Stimulated activated CD8-positive, alpha-beta memory T cell treated with anti-CD3 and anti-CD28 coated beads, Interleukin-7, amount 100 ng/mL, for 4 hours (primary cell): ENCODE measurements at regions not wholly inside any gene's neighbourhood (a gene's known extent, or its start where the extent isn't known, plus 50 kb on each side); places are given as distances from the start of the nearest gene placed in this dataset.
"Not testable (repeated sequence)": the region's sequence is repeated elsewhere in the genome, so short reads cannot be mapped to it uniquely, and the experiment has no call there.

ENCODE experiments used
- DNase-seq, 2 donors: peaks; one replicate each; pipeline ENCODE4 v3.0.0-alpha.2; 2020; ENCODE audit warnings: low read depth in 2 of 2

- not testable (repeated sequence) for DNase-seq
Observed at GRCh38 chr1:234799021-234799689, 189.2 kb upstream of the IRF2BP2 start.

- not testable (repeated sequence) for DNase-seq
Observed at GRCh38 chr1:234797216-234797615, 187.2 kb upstream of the IRF2BP2 start.

- not testable (repeated sequence) for DNase-seq
Observed at GRCh38 chr1:234796438-234796792, 186.4 kb upstream of the IRF2BP2 start.

GRCh38 chr1:234795711-234796437 lies 185.9 kb upstream of the IRF2BP2 start:
- DNase-seq: not testable (repeated sequence)

GRCh38 chr1:234795007-234795406 lies 185.0 kb upstream of the IRF2BP2 start:
- DNase-seq: not testable (repeated sequence)

GRCh38 chr1:234794452-234794851 lies 184.5 kb upstream of the IRF2BP2 start:
- DNase-seq: not testable (repeated sequence)

- DNase-seq: not testable (repeated sequence)
Observed at GRCh38 chr1:234793924-234794323, 183.9 kb upstream of the IRF2BP2 start.

GRCh38 chr1:234792221-234792864 lies 182.4 kb upstream of the IRF2BP2 start:
- DNase-seq: not testable (repeated sequence)

GRCh38 chr1:234791615-234792014 lies 181.6 kb upstream of the IRF2BP2 start:
- not testable (repeated sequence) for DNase-seq

- not testable (repeated sequence) for DNase-seq
Observed at GRCh38 chr1:234790333-234790732, 180.4 kb upstream of the IRF2BP2 start.

GRCh38 chr1:234787011-234787584 lies 177.1 kb upstream of the IRF2BP2 start:
- DNase-seq: not testable (repeated sequence)

GRCh38 chr1:234785922-234786321 lies 175.9 kb upstream of the IRF2BP2 start:
- not testable (repeated sequence) for DNase-seq

GRCh38 chr1:234785471-234785919 lies 175.5 kb upstream of the IRF2BP2 start:
- DNase-seq: not testable (repeated sequence)

GRCh38 chr1:234784108-234784507 lies 174.1 kb upstream of the IRF2BP2 start:
- not testable (repeated sequence) for DNase-seq

- no peak for DNase-seq
Observed at GRCh38 chr1:234782791-234783190, 172.8 kb upstream of the IRF2BP2 start.

- DNase-seq: no peak
Observed at GRCh38 chr1:234782105-234782751, 172.2 kb upstream of the IRF2BP2 start.

GRCh38 chr1:234781241-234782065 lies 171.5 kb upstream of the IRF2BP2 start:
- peak in 1 of 2 donors; percentile 34 for DNase-seq

- no peak for DNase-seq
Observed at GRCh38 chr1:234780531-234781162, 170.7 kb upstream of the IRF2BP2 start.

- DNase-seq: no peak
Observed at GRCh38 chr1:234780112-234780511, 170.1 kb upstream of the IRF2BP2 start.

GRCh38 chr1:234779600-234779999 lies 169.6 kb upstream of the IRF2BP2 start:
- not testable (repeated sequence) for DNase-seq
